Cardiac muscle cell (in vitro differentiated cells and primary cell): ENCODE measurements at regions not wholly inside any gene's neighbourhood (a gene's known extent, or its start where the extent isn't known, plus 50 kb on each side); places are given as distances from the start of the nearest gene placed in this dataset.
"Not testable (repeated sequence)": the region's sequence is repeated elsewhere in the genome, so short reads cannot be mapped to it uniquely, and the experiment has no call there.

Experiments
- DNase-seq, 2 donors: peaks; one replicate each; pipeline versions ENCODE4 v3.0.0 to v3.0.0-alpha.2; 2010 to 2017; ENCODE audit warnings: low read depth in 1 of 2, low spot score in 1 of 2
- H3K27ac ChIP-seq: fragments of 200-600 bp; sonication (generic); 2 replicates; pipeline ENCODE4 v1.5.1; 2016
- H3K27me3 ChIP-seq: fragments of 200-600 bp; sonication (generic); 2 replicates; pipeline ENCODE4 v1.6.0; 2016; ENCODE audit warnings: control low read depth
- H3K36me3 ChIP-seq: fragments of 200-600 bp; sonication (generic); 2 replicates; pipeline ENCODE4 v1.5.1; 2016; ENCODE audit warnings: control low read depth
- H3K4me1 ChIP-seq: fragments of 200-600 bp; sonication (generic); 2 replicates; pipeline ENCODE4 v1.8.1; 2017; ENCODE audit warnings: low read depth, mild to moderate bottlenecking, mixed run types
- H3K4me3 ChIP-seq: fragments of 200-600 bp; sonication (generic); 2 replicates; pipeline ENCODE4 v1.5.1; 2016; ENCODE audit warnings: mild to moderate bottlenecking
- H3K9me3 ChIP-seq: fragments of 200-600 bp; sonication (generic); 2 replicates; pipeline ENCODE4 v1.5.1; 2017; ENCODE audit warnings: low read depth, mild to moderate bottlenecking, control low read depth
- CTCF ChIP-seq: IDR thresholded peaks from 2 replicates; pipeline ENCODE4 v1.5.1; 2012; ENCODE audit warnings: low read depth, mild to moderate bottlenecking, low read length

DNA sequence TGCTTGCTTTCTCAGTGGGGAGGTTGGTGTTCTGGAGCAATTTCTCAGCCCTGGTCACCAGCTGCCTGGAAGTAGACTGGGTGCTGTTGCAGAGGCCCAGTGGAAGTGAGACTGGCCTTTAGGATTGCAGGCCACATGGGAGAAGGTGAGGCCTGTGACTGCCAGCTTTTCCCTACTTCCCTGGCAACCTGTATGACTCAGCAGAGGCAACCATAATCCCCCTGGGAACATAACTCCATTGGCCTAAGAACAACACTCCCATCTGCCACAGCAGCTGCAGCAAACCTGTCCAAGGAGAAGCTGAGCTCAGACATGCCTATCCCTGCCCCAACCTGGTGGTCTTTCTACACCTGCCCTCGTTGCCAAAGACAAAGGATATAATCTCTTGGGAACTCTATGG, 473.5 kb upstream of the SPTLC3 start:
- Histone ChIP-seq H3K9me3 (no peaks in the 10 kb centered on the region), H3K4me3 (no peak overlapping the region), H3K27ac (no peak overlapping the region), H3K4me1 (no peaks in the 10 kb centered on the region), H3K36me3 (no peaks in the 10 kb centered on the region), H3K27me3 (no peaks in the 10 kb centered on the region)
- no peak for DNase-seq
- no peak for TF ChIP-seq CTCF

DNA sequence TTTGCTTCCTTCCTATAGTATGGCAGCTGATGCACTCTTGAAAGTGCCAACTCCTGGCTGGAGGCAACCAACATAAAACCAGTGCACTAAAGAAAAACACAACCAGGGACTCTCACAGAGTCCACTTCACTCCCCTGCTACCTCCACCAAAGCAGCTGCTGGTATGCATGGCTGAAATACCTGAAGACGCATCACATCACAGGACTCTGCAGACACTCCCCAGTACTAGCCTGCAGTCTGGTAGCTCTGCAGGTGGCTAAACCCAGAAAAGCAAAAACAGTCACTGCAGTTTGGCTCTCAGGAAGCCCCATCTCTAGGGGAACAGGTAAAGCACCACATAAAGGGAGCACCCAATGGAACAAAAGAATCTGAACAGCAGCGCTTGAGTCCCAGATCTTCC, 473.0 kb upstream of the SPTLC3 start:
- Histone ChIP-seq H3K4me1 (no peaks in the 10 kb centered on the region), H3K27ac (no peak overlapping the region), H3K9me3 (no peaks in the 10 kb centered on the region), H3K27me3 (no peaks in the 10 kb centered on the region), H3K36me3 (no peaks in the 10 kb centered on the region), H3K4me3 (no peak overlapping the region)
- no peak for TF ChIP-seq CTCF
- DNase-seq: no peak

- H3K4me1 ChIP-seq: no peaks in the 10 kb centered on the region
- no peak overlapping the region for H3K4me3 ChIP-seq
- no peaks in the 10 kb centered on the region for H3K9me3 ChIP-seq
- no peak for DNase-seq
- TF ChIP-seq CTCF: no peak
- no peaks in the 10 kb centered on the region for H3K27me3 ChIP-seq
- no peaks in the 10 kb centered on the region for H3K36me3 ChIP-seq
- no peak overlapping the region for H3K27ac ChIP-seq
These were observed 454.3 kb upstream of the SPTLC3 start for GRCh38 chr20:12554426-12554825.

DNA sequence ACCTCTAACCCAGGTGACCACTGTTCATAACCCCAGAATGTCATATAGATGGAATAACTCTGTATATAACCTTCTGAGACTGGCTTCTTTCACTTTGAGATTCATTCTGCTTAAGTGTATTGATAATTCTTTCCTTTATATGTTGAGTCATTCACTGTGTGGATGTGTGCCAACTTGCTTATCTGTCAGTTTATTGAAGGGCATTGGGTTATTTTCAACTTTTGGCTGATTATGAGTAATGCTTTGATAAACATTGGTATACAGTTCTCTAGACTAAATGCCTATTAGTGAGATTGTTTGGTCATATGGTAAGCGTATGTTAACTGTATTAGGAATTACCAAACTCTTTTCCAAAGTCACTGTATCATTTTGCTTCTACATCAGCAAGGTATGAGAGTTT, 453.4 kb upstream of the SPTLC3 start:
- H3K4me3 ChIP-seq: no peak overlapping the region
- no peak for DNase-seq
- no peaks in the 10 kb centered on the region for H3K36me3 ChIP-seq
- TF ChIP-seq CTCF: no peak
- H3K4me1 ChIP-seq: no peaks in the 10 kb centered on the region
- no peaks in the 10 kb centered on the region for H3K9me3 ChIP-seq
- H3K27ac ChIP-seq: no peak overlapping the region
- no peaks in the 10 kb centered on the region for H3K27me3 ChIP-seq

DNA sequence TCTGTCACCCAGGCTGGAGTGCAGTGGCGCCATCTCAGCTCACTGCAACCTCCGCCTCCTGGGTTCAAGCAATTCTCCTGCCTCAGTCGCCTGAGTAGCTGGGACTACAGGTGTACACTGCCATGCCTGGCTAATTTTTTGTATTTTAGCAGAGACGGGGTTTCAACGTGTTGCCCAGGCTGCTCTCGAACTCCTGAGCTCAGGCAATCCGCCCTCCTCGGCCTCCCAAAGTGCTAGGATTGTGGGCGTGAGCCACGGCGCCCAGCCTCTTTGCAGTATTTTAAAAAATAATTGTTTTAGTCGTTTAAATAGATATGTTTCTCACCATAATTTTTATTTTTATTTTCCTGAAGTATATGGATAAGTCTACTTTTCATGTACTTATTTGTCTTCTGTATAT, 452.9 kb upstream of the SPTLC3 start:
- H3K4me3 ChIP-seq, H3K4me1 ChIP-seq, DNase-seq, H3K27ac ChIP-seq, H3K9me3 ChIP-seq, H3K36me3 ChIP-seq, H3K27me3 ChIP-seq: not testable (repeated sequence)

- no peak overlapping the region for H3K27ac ChIP-seq
- H3K4me3 ChIP-seq: no peak overlapping the region
- H3K36me3 ChIP-seq: no peaks in the 10 kb centered on the region
- no peaks in the 10 kb centered on the region for H3K9me3 ChIP-seq
- H3K4me1 ChIP-seq: no peaks in the 10 kb centered on the region
- DNase-seq: no peak
- TF ChIP-seq CTCF: no peak
- no peaks in the 10 kb centered on the region for H3K27me3 ChIP-seq
These were observed 451.5 kb upstream of the SPTLC3 start for GRCh38 chr20:12557224-12557623.
